ENCODE measurements at regions not wholly inside any gene's neighbourhood (a gene's known extent, or its start where the extent isn't known, plus 50 kb on each side); places are given as distances from the start of the nearest gene placed in this dataset.
A peak's percentile ranks its signal among the peaks of the same experiment; 100 is the strongest.

GRCh38 chr3:153029350-153029749 lies 132.7 kb upstream of the RAP2B start:
- no peaks in the 10 kb centered on the region for H4K20me1 ChIP-seq (ENCODE audit: control insufficient read depth, extremely low read depth, insufficient read depth, low read length)
- H3K9me3 ChIP-seq (ENCODE audit: control insufficient read depth, insufficient read depth, low read depth, low read length), result no peaks in the 10 kb centered on the region
- H2AFZ ChIP-seq (ENCODE audit: low read length), result no peak overlapping the region
- no peak overlapping the region for H3K27ac ChIP-seq (ENCODE audit: insufficient read depth, low read length)
- H3K4me2 ChIP-seq (ENCODE audit: extremely low read depth, insufficient read depth, low read length), result no peak overlapping the region
- no peaks in the 10 kb centered on the region for H3K36me3 ChIP-seq (ENCODE audit: control insufficient read depth, insufficient read depth, low read length)
- no peaks in the 10 kb centered on the region for H3K27me3 ChIP-seq (ENCODE audit: control insufficient read depth, insufficient read depth, low read length)
- DNase-seq (ENCODE audit: low read depth in 2 of 2), result peak; percentile 62 to 90
- no peak overlapping the region for H3K9ac ChIP-seq (ENCODE audit: insufficient read depth, low read length)
- no peak for TF ChIP-seq CTCF (conservative IDR thresholded peaks at IDR 0.05 in 1 of 2, IDR thresholded peaks at IDR 0.05 in 1 of 2; ENCODE audit: low read depth in 1 of 2, low read length in 2 of 2)
- no peak overlapping the region for H3K4me3 ChIP-seq (replicated peaks in 1 of 4; ENCODE audit: control extremely low read depth in 1 of 4, insufficient read depth in 1 of 4, low read depth in 3 of 4, low read length in 4 of 4)
- H3K79me2 ChIP-seq (ENCODE audit: control insufficient read depth, insufficient read depth, low read length), result no peaks in the 10 kb centered on the region
- no peaks in the 10 kb centered on the region for H3K4me1 ChIP-seq (ENCODE audit: control insufficient read depth, extremely low read depth, insufficient read depth, low read length)

- Histone ChIP-seq H3K4me2 (ENCODE audit: extremely low read depth, insufficient read depth, low read length) (no peak overlapping the region), H3K79me2 (ENCODE audit: control insufficient read depth, insufficient read depth, low read length) (no peaks in the 10 kb centered on the region), H3K27ac (ENCODE audit: insufficient read depth, low read length) (no peak overlapping the region), H3K27me3 (ENCODE audit: control insufficient read depth, insufficient read depth, low read length) (no peaks in the 10 kb centered on the region), H3K9ac (ENCODE audit: insufficient read depth, low read length) (no peak overlapping the region), H3K9me3 (ENCODE audit: control insufficient read depth, insufficient read depth, low read depth, low read length) (no peaks in the 10 kb centered on the region), H4K20me1 (ENCODE audit: control insufficient read depth, extremely low read depth, insufficient read depth, low read length) (no peaks in the 10 kb centered on the region), H3K4me3 (replicated peaks in 1 of 4; ENCODE audit: control extremely low read depth in 1 of 4, insufficient read depth in 1 of 4, low read depth in 3 of 4, low read length in 4 of 4) (no peak overlapping the region), H3K4me1 (ENCODE audit: control insufficient read depth, extremely low read depth, insufficient read depth, low read length) (no peaks in the 10 kb centered on the region), H3K36me3 (ENCODE audit: control insufficient read depth, insufficient read depth, low read length) (no peaks in the 10 kb centered on the region), H2AFZ (ENCODE audit: low read length) (no peak overlapping the region)
- TF ChIP-seq EZH2 (IDR thresholded peaks at IDR 0.05; ENCODE audit: low read length, missing control alignments), result no peak
- no peak for TF ChIP-seq CTCF (conservative IDR thresholded peaks at IDR 0.05 in 1 of 2, IDR thresholded peaks at IDR 0.05 in 1 of 2; ENCODE audit: low read depth in 1 of 2, low read length in 2 of 2)
- no peak for DNase-seq (ENCODE audit: low read depth in 2 of 2)
These were observed 129.1 kb upstream of the RAP2B start for GRCh38 chr3:153032891-153033290.

- no peaks in the 10 kb centered on the region for H3K4me1 ChIP-seq (ENCODE audit: control insufficient read depth, extremely low read depth, insufficient read depth, low read length)
- H3K36me3 ChIP-seq (ENCODE audit: control insufficient read depth, insufficient read depth, low read length), result no peaks in the 10 kb centered on the region
- H3K9me3 ChIP-seq (ENCODE audit: control insufficient read depth, insufficient read depth, low read depth, low read length), result no peaks in the 10 kb centered on the region
- H3K9ac ChIP-seq (ENCODE audit: insufficient read depth, low read length), result no peak overlapping the region
- H3K79me2 ChIP-seq (ENCODE audit: control insufficient read depth, insufficient read depth, low read length), result no peaks in the 10 kb centered on the region
- no peak overlapping the region for H2AFZ ChIP-seq (ENCODE audit: low read length)
- H3K4me3 ChIP-seq (replicated peaks in 1 of 4; ENCODE audit: control extremely low read depth in 1 of 4, insufficient read depth in 1 of 4, low read depth in 3 of 4, low read length in 4 of 4), result no peak overlapping the region
- H3K27me3 ChIP-seq (ENCODE audit: control insufficient read depth, insufficient read depth, low read length), result no peaks in the 10 kb centered on the region
- TF ChIP-seq CTCF (conservative IDR thresholded peaks at IDR 0.05 in 1 of 2, IDR thresholded peaks at IDR 0.05 in 1 of 2; ENCODE audit: low read depth in 1 of 2, low read length in 2 of 2) (no peak), EZH2 (IDR thresholded peaks at IDR 0.05; ENCODE audit: low read length, missing control alignments) (no peak)
- H3K27ac ChIP-seq (ENCODE audit: insufficient read depth, low read length), result no peak overlapping the region
- H3K4me2 ChIP-seq (ENCODE audit: extremely low read depth, insufficient read depth, low read length), result no peak overlapping the region
- no peak for DNase-seq (ENCODE audit: low read depth in 2 of 2)
- H4K20me1 ChIP-seq (ENCODE audit: control insufficient read depth, extremely low read depth, insufficient read depth, low read length), result no peaks in the 10 kb centered on the region
These were observed 125.2 kb upstream of the RAP2B start for GRCh38 chr3:153036846-153037245.

Measured in fibroblast of lung (primary cell).